Mucosa of descending colon (tissue), 3 donors: ENCODE measurements at regions not wholly inside any gene's neighbourhood (a gene's known extent, or its start where the extent isn't known, plus 50 kb on each side); places are given as distances from the start of the nearest gene placed in this dataset.

Experiments used
- ATAC-seq: fragments of 200-7000 bp; cut with Tn5 transposase; one replicate; pipeline ENCODE4 v1.9.1; 2020; ENCODE audit warnings: mild to moderate bottlenecking, moderate library complexity
- DNase-seq, 3 donors: peaks; one replicate each; pipeline ENCODE4 v3.0.0-alpha.2; 2020
- H3K36me3 ChIP-seq: fragments of 200-600 bp; one replicate; pipeline ENCODE4 v1.8.0; 2021; ENCODE audit warnings: low read depth, mild to moderate bottlenecking
- H3K4me1 ChIP-seq: fragments of 200-600 bp; one replicate; pipeline ENCODE4 v1.8.0; 2021; ENCODE audit warnings: low read depth, mild to moderate bottlenecking
- H3K4me3 ChIP-seq: fragments of 200-600 bp; one replicate; pipeline ENCODE4 v1.8.0; 2021; ENCODE audit warnings: mild to moderate bottlenecking
- H3K9me3 ChIP-seq: fragments of 200-600 bp; one replicate; pipeline ENCODE4 v1.8.0; 2021; ENCODE audit warnings: mild to moderate bottlenecking
- intact Hi-C, 2 donors: fragments of 100-400 bp; cut with DNase I in 1 of 2; cut with micrococcal nuclease in 1 of 2; formaldehyde crosslinking; loops; one replicate each; pipeline versions ENCODE4 v1.11.0 to v1.11.1; 2022; cut with DNase I, micrococcal nuclease
- TF ChIP-seq, protein P1 (sequence below): fragments of 200-600 bp; IDR thresholded peaks from one replicate; pipeline ENCODE4 v1.8.0; 2022; ENCODE audit warnings: antibody characterized with exemption, mild to moderate bottlenecking
- donor health status: DM: no; HTN: no; CAD: no; lungs with moderate emphysema.
- donor health status: DM: no; HTN: no; CAD: no.
- donor health status: DM: no; HTN: yes; CAD: no.

- intact Hi-C loops: no loop called here
- no peaks in the 10 kb centered on the region for H3K36me3 ChIP-seq
- no peak for ATAC-seq
- H3K4me3 ChIP-seq: no peak overlapping the region
- peaks cover 57% of the 10 kb centered on the region for H3K9me3 ChIP-seq
- TF ChIP-seq, protein P1, sequence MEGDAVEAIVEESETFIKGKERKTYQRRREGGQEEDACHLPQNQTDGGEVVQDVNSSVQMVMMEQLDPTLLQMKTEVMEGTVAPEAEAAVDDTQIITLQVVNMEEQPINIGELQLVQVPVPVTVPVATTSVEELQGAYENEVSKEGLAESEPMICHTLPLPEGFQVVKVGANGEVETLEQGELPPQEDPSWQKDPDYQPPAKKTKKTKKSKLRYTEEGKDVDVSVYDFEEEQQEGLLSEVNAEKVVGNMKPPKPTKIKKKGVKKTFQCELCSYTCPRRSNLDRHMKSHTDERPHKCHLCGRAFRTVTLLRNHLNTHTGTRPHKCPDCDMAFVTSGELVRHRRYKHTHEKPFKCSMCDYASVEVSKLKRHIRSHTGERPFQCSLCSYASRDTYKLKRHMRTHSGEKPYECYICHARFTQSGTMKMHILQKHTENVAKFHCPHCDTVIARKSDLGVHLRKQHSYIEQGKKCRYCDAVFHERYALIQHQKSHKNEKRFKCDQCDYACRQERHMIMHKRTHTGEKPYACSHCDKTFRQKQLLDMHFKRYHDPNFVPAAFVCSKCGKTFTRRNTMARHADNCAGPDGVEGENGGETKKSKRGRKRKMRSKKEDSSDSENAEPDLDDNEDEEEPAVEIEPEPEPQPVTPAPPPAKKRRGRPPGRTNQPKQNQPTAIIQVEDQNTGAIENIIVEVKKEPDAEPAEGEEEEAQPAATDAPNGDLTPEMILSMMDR: no peak
- no peak for DNase-seq
- no peaks in the 10 kb centered on the region for H3K4me1 ChIP-seq
Measured at GRCh38 chr19:56947206-56947605, 106.7 kb upstream of the PEG3 start.

DNA sequence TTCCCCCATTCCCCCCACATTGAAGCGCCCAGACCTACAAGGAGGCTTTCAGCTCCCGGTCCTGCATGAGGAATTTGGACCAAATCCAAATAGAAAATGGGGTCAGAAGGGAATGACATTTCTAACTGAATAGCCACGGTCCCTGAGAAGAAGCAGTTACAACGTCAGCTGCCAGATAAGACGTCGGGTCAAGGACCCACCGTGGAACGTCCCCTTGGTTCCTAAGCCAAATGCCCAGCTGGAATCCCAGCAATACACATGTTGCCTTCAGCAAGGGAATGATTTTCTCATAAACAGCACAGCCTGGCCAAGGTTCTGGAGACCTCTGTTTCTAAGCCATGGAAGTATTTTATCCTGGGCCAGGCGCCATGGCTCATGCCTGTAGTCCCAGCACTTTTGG lies 109.1 kb upstream of the PEG3 start:
- DNase-seq (no peak), ATAC-seq (no peak)
- TF ChIP-seq, protein P1: no peak
- Histone ChIP-seq H3K4me3 (no peak overlapping the region), H3K4me1 (no peaks in the 10 kb centered on the region), H3K36me3 (no peaks in the 10 kb centered on the region), H3K9me3 (peaks cover 54% of the 10 kb centered on the region)
- intact Hi-C loops: no loop called here

DNA sequence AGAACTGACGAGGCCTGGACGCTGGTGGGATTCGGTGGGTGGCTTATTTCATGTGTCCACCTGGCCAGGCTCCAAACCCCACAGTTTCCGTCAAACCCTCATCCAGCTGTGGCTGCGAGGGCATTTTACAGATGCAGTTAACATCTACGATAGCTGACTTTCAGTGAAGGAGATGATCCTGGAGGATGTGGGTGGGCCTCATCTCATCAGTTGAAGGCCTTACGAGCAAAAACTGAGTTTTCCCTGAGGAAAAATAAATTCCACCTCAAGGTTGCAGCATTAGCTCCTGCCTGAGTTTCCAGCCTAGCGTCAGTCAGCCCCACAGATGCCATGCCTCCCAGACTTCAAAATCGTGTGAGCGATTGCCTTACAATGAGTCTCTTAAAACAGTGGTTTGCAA lies 111.1 kb upstream of the PEG3 start:
- no peak for ATAC-seq
- intact Hi-C loops: no loop called here
- no peaks in the 10 kb centered on the region for H3K36me3 ChIP-seq

DNA sequence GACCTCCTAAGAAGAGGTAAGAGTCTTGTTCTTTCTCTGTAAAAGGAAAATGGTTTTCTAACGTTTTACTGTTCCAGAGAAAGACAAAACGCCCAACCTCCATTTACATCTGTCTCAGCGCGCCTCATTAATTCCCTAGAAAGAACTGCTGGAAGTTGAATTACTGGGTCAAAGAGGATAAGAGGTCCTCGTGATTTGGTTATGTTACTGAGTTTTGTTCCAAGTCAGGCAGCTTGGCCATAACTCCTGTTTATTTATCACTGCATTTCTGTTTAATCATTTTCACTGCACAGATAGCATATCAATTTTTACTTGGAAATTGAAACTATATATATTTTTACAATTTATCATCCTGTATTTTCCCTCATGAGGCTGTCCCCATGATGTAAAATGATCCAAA lies 112.9 kb upstream of the PEG3 start:
- TF ChIP-seq, protein P1: no peak
- DNase-seq: no peak
- intact Hi-C loops: no loop called here
- no peaks in the 10 kb centered on the region for H3K36me3 ChIP-seq
- no peaks in the 10 kb centered on the region for H3K4me1 ChIP-seq
- no peak overlapping the region for H3K4me3 ChIP-seq
- peaks cover 66% of the 10 kb centered on the region for H3K9me3 ChIP-seq
- no peak for ATAC-seq

More for the DNA sequence above, 111.1 kb upstream of the PEG3 start:
- H3K9me3 ChIP-seq: peaks cover 68% of the 10 kb centered on the region
- DNase-seq: no peak
- TF ChIP-seq, protein P1: no peak
- no peaks in the 10 kb centered on the region for H3K4me1 ChIP-seq
- H3K4me3 ChIP-seq: no peak overlapping the region

DNA sequence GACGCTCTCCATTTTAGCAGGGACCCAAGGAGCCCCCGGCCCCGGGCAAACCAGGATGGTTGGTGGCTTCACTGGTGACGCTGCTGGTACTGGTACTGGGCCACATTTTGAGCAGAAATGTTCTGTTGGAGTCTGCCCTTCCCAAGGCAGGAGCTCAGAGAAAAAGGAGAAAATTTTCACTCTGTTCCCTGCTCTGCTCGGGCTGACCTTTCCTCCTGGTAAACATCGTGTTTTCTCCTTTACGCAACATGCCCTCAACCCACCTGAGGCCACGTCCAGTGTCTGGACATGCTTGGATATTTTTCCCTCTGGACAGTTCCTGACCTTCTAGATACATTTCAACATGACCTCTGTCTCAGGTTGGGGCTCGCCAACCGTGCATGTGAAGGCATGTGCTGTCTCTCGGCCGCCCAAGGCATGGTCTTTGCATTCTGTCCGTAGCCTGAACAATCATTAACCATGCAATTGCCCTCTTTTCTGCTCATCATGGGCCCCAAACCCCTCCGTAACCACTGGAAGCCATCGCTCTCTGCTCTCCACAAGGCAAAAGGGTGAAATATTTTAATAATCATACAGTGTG lies 115.2 kb upstream of the PEG3 start:
- Histone ChIP-seq H3K4me1 (no peaks in the 10 kb centered on the region), H3K36me3 (no peaks in the 10 kb centered on the region), H3K9me3 (peaks cover 53% of the 10 kb centered on the region), H3K4me3 (no peak overlapping the region)
- DNase-seq (no peak), ATAC-seq (no peak)
- TF ChIP-seq, protein P1: no peak
- intact Hi-C loops: no loop called here
